IMR-90 (cell line): ENCODE measurements at regions not wholly inside any gene's neighbourhood (a gene's known extent, or its start where the extent isn't known, plus 50 kb on each side); places are given as distances from the start of the nearest gene placed in this dataset.

Experiments
- ATAC-seq: fragments of 200-7000 bp; cut with Tn5 transposase; 2 replicates; pipeline ENCODE4 v1.9.1; 2020; ENCODE audit warnings: low read depth, mild to moderate bottlenecking, moderate library complexity
- BruUV-seq: library from RNA; stranded (reverse); fragments of 400-500 nt; replicated peaks from 2 replicates; lab custom pipeline; 2021; lab: Mats Ljungman, UMichigan
- CTCF ChIA-PET: fragments of 300-600 bp; formaldehyde crosslinking; extraction: SDS; loops from one replicate; lab custom pipeline; 2021; ENCODE audit warnings: antibody characterized with exemption; lab: Yijun Ruan, JAX
- POLR2A ChIA-PET: fragments of 300-600 bp; sonication (Branson Sonifier 250); formaldehyde crosslinking; loops from one replicate; lab custom pipeline; 2022; ENCODE audit warnings: antibody characterized with exemption; ENCODE audit not compliant: unreplicated experiment; lab: Charles Lee
- DNase-seq: peaks from one replicate; pipeline ENCODE4 v3.0.0; 2013
- H2AFZ ChIP-seq: replicated peaks from 2 replicates; pipeline ENCODE3; 2013; ENCODE audit warnings: low read length, mild to moderate bottlenecking; ENCODE audit not compliant: poor library complexity
- H2AK5ac ChIP-seq: 2 replicates; pipeline ENCODE4 v1.6.1; 2013; ENCODE audit warnings: low read depth, low read length, inconsistent platforms
- H2AK9ac ChIP-seq: replicated peaks from 2 replicates; pipeline ENCODE3; 2013; ENCODE audit warnings: mild to moderate bottlenecking, low read depth, low read length, moderate library complexity; ENCODE audit not compliant: poor library complexity
- H2BK120ac ChIP-seq: 2 replicates; pipeline ENCODE4 v1.6.1; 2013; ENCODE audit warnings: low read depth, low read length, inconsistent platforms
- H2BK15ac ChIP-seq: 3 replicates; pipeline ENCODE4 v1.6.1; 2013; ENCODE audit warnings: low read depth, low read length, inconsistent platforms
- H2BK20ac ChIP-seq: 2 replicates; pipeline ENCODE4 v1.6.1; 2013; ENCODE audit warnings: low read depth, mild to moderate bottlenecking, inconsistent platforms, low read length, moderate library complexity
- H2BK5ac ChIP-seq: 2 replicates; pipeline ENCODE4 v1.6.1; 2013; ENCODE audit warnings: mild to moderate bottlenecking, low read depth, low read length, inconsistent platforms; ENCODE audit not compliant: poor library complexity, severe bottlenecking
- H3K14ac ChIP-seq: replicated peaks from 2 replicates; pipeline ENCODE4 v1.6.1; 2013; ENCODE audit warnings: low read depth, low read length, inconsistent platforms
- H3K18ac ChIP-seq: 2 replicates; pipeline ENCODE4 v1.6.1; 2013; ENCODE audit warnings: low read depth, low read length, control low read depth
- H3K23ac ChIP-seq: 2 replicates; pipeline ENCODE4 v1.6.1; 2013; ENCODE audit warnings: low read depth, low read length, inconsistent platforms
- H3K27ac ChIP-seq: 2 replicates; pipeline ENCODE4 v1.5.1; 2013; ENCODE audit warnings: mild to moderate bottlenecking, control low read depth, low read length; ENCODE audit not compliant: insufficient read depth
- H3K27me3 ChIP-seq: 2 replicates; pipeline ENCODE4 v1.6.1; 2013; ENCODE audit warnings: low read length; ENCODE audit not compliant: control insufficient read depth, insufficient read depth
- H3K36me3 ChIP-seq: 2 replicates; pipeline ENCODE4 v1.6.1; 2013; ENCODE audit warnings: low read length, mixed read lengths; ENCODE audit not compliant: control insufficient read depth, insufficient read depth
- H3K4ac ChIP-seq: 2 replicates; pipeline ENCODE4 v1.6.1; 2013; ENCODE audit warnings: low read depth, low read length, inconsistent platforms
- H3K4me1 ChIP-seq: 2 replicates; pipeline ENCODE4 v1.6.1; 2013; ENCODE audit warnings: low read length, mixed read lengths; ENCODE audit not compliant: control insufficient read depth, insufficient read depth
- H3K4me2 ChIP-seq: 2 replicates; pipeline ENCODE4 v1.6.1; 2013; ENCODE audit warnings: low read depth, mild to moderate bottlenecking, control low read depth, low read length, moderate library complexity
- H3K4me3 ChIP-seq: 2 replicates; pipeline ENCODE4 v1.5.1; 2013; ENCODE audit warnings: low read depth, mild to moderate bottlenecking, control low read depth, low read length, moderate library complexity; ENCODE audit not compliant: insufficient read depth
- H3K56ac ChIP-seq: 2 replicates; pipeline ENCODE4 v1.6.1; 2013; ENCODE audit warnings: low read length, inconsistent platforms; ENCODE audit not compliant: insufficient read depth; ENCODE audit errors: extremely low read depth
- H3K79me1 ChIP-seq, 2 experiments: 2 replicates each; pipeline ENCODE4 v1.6.1; 2013; ENCODE audit warnings: low read length in 2 of 2, inconsistent platforms in 1 of 2, low read depth in 1 of 2
- H3K9ac ChIP-seq: 2 replicates; pipeline ENCODE4 v1.6.1; 2013; ENCODE audit warnings: low read depth, low read length, control low read depth
- H3K9me1 ChIP-seq: 2 replicates; pipeline ENCODE4 v1.6.1; 2013; ENCODE audit warnings: low read length, inconsistent platforms; ENCODE audit not compliant: insufficient read depth
- H3K9me3 ChIP-seq: 2 replicates; pipeline ENCODE4 v1.6.1; 2013; ENCODE audit warnings: low read length; ENCODE audit not compliant: control insufficient read depth, insufficient read depth
- H4K20me1 ChIP-seq: 2 replicates; pipeline ENCODE4 v1.6.1; 2013; ENCODE audit warnings: low read length, inconsistent platforms; ENCODE audit not compliant: insufficient read depth
- H4K5ac ChIP-seq: 2 replicates; pipeline ENCODE4 v1.6.1; 2013; ENCODE audit warnings: mild to moderate bottlenecking, low read depth, low read length, control low read depth
- H4K8ac ChIP-seq, 2 experiments: 2 replicates each; pipeline ENCODE4 v1.6.1; 2013; ENCODE audit warnings: low read depth in 2 of 2, low read length in 2 of 2, control low read depth in 1 of 2, inconsistent platforms in 1 of 2
- H4K91ac ChIP-seq: 2 replicates; pipeline ENCODE4 v1.6.1; 2013; ENCODE audit warnings: low read depth, low read length, inconsistent platforms; ENCODE audit not compliant: insufficient read depth
- CHD1 ChIP-seq: IDR thresholded peaks from 2 replicates; pipeline ENCODE4 v1.6.1; 2012; ENCODE audit warnings: low read depth, low read length, improper control_type of control experiment
- MAZ ChIP-seq: IDR thresholded peaks from 2 replicates; pipeline ENCODE4 v1.6.1; 2012; ENCODE audit warnings: low read depth, mild to moderate bottlenecking, low read length, improper control_type of control experiment, moderate library complexity, borderline replicate concordance
- MXI1 ChIP-seq: IDR thresholded peaks from 2 replicates; pipeline ENCODE4 v1.6.1; 2012; ENCODE audit warnings: low read depth, mild to moderate bottlenecking, low read length, moderate library complexity, borderline replicate concordance
- NFE2L2 ChIP-seq: fragments of 150-350 bp; IDR thresholded peaks from 2 replicates; pipeline ENCODE4 v1.6.1; 2016; ENCODE audit warnings: low read depth, mild to moderate bottlenecking, low read length
- RCOR1 ChIP-seq: IDR thresholded peaks from 2 replicates; pipeline ENCODE4 v1.6.1; 2012; ENCODE audit warnings: mild to moderate bottlenecking, low read length, improper control_type of control experiment; ENCODE audit not compliant: insufficient replicate concordance
- RFX5 ChIP-seq: IDR thresholded peaks from 2 replicates; pipeline ENCODE4 v1.8.0; 2012; ENCODE audit warnings: low read depth, mild to moderate bottlenecking, low read length, moderate library complexity
- SMC3 ChIP-seq: fragments of 150-350 bp; IDR thresholded peaks from 2 replicates; pipeline ENCODE4 v1.6.1; 2016; ENCODE audit warnings: low read depth, mild to moderate bottlenecking, antibody characterized with exemption, low read length, moderate library complexity
- WGBS, 2 experiments: methylation state at CpG; one replicate each; pipeline versions ENCODE4 v1.1.5 to v1.1.7; 2013; ENCODE audit warnings: missing lambda C conversion rate in 2 of 2; ENCODE audit not compliant: insufficient read length in 1 of 2; ENCODE audit errors: extremely low coverage in 2 of 2; 5-methylcytosine and 5-hydroxymethylcytosine counted together
- dilution Hi-C: fragments of 300-500 bp; cut with HindIII; formaldehyde crosslinking; loops from one replicate; pipeline ENCODE4 v1.14.3; 2018; ENCODE audit warnings: low sequenced_read_pairs; ENCODE audit not compliant: unreplicated experiment
- in situ Hi-C: fragments of 300-500 bp; cut with MboI; formaldehyde crosslinking; loops from 3 replicates; pipeline ENCODE4 v1.14.3; 2019; ENCODE audit warnings: low sequenced_read_pairs, inconsistent platforms, mixed read lengths
- intact Hi-C: fragments of 100-400 bp; cut with micrococcal nuclease; formaldehyde crosslinking; loops from 2 replicates; pipeline ENCODE4 v1.10.0; 2022
- TF ChIP-seq, protein P1 (sequence below): fragments of 150-350 bp; IDR thresholded peaks from 2 replicates; pipeline ENCODE4 v1.6.1; 2016; ENCODE audit warnings: low read depth, mild to moderate bottlenecking, low read length, moderate library complexity, borderline replicate concordance
- TF ChIP-seq, protein P2 (sequence below): conservative IDR thresholded peaks from 2 replicates; pipeline ENCODE4 v1.5.1; 2012; ENCODE audit warnings: mild to moderate bottlenecking, low read depth, low read length, improper control_type of control experiment
- TF ChIP-seq, protein P3 (sequence below): fragments of 150-350 bp; IDR thresholded peaks from 2 replicates; pipeline ENCODE4 v1.6.1; 2017; ENCODE audit warnings: mild to moderate bottlenecking, antibody characterized with exemption, low read length, low read depth

DNA sequence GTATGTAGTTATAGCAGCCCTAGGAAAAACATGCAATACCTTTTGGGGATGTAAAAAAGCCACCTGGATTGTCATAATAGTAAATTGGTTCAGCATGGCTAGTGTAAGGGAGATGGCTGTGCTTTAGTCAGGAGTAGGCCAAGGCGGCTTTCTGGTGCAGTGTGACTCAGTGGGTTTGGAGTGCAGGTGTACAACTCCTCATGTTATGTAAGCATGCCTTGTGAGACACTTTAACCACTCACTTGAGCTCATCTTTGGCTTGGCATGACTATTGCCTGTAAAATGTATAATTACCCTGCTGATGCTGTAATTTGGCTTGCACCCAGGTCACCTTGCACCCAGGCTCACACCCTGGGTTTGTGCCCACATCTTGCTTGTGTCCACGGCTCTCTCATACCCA is 239.2 kb upstream of the GLI3 start:
- no TSS peak for BruUV-seq
- in situ Hi-C loops = no loop called here
- H3K4me3 ChIP-seq = no peak overlapping the region
- TF ChIP-seq, protein P1, sequence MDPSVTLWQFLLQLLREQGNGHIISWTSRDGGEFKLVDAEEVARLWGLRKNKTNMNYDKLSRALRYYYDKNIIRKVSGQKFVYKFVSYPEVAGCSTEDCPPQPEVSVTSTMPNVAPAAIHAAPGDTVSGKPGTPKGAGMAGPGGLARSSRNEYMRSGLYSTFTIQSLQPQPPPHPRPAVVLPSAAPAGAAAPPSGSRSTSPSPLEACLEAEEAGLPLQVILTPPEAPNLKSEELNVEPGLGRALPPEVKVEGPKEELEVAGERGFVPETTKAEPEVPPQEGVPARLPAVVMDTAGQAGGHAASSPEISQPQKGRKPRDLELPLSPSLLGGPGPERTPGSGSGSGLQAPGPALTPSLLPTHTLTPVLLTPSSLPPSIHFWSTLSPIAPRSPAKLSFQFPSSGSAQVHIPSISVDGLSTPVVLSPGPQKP = no peak
- TF ChIP-seq MAZ (no peak), RCOR1 (no peak), RFX5 (no peak), MXI1 (no peak), SMC3 (no peak), NFE2L2 (no peak), CHD1 (no peak)
- TF ChIP-seq, protein P2, sequence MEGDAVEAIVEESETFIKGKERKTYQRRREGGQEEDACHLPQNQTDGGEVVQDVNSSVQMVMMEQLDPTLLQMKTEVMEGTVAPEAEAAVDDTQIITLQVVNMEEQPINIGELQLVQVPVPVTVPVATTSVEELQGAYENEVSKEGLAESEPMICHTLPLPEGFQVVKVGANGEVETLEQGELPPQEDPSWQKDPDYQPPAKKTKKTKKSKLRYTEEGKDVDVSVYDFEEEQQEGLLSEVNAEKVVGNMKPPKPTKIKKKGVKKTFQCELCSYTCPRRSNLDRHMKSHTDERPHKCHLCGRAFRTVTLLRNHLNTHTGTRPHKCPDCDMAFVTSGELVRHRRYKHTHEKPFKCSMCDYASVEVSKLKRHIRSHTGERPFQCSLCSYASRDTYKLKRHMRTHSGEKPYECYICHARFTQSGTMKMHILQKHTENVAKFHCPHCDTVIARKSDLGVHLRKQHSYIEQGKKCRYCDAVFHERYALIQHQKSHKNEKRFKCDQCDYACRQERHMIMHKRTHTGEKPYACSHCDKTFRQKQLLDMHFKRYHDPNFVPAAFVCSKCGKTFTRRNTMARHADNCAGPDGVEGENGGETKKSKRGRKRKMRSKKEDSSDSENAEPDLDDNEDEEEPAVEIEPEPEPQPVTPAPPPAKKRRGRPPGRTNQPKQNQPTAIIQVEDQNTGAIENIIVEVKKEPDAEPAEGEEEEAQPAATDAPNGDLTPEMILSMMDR = no peak
- TF ChIP-seq, protein P3, sequence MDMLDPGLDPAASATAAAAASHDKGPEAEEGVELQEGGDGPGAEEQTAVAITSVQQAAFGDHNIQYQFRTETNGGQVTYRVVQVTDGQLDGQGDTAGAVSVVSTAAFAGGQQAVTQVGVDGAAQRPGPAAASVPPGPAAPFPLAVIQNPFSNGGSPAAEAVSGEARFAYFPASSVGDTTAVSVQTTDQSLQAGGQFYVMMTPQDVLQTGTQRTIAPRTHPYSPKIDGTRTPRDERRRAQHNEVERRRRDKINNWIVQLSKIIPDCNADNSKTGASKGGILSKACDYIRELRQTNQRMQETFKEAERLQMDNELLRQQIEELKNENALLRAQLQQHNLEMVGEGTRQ = no peak
- H3K9me3 ChIP-seq = no peaks in the 10 kb centered on the region
- dilution Hi-C loops = no loop called here
- DNase-seq (no peak), ATAC-seq (no peak)
- no peaks in the 10 kb centered on the region for H3K79me1 ChIP-seq
- H2BK20ac ChIP-seq = no peak overlapping the region
- no peak overlapping the region for H3K4me2 ChIP-seq
- no peak overlapping the region for H2AFZ ChIP-seq
- no peak overlapping the region for H2AK5ac ChIP-seq
- POLR2A ChIA-PET = no interaction called here
- no peak overlapping the region for H3K4ac ChIP-seq
- peaks cover 2% of the 10 kb centered on the region; the same call in 1 of the 2 replicates for H3K27me3 ChIP-seq
- H4K20me1 ChIP-seq = no peaks in the 10 kb centered on the region
- no peak overlapping the region for H2BK120ac ChIP-seq
- H3K9me1 ChIP-seq = no peaks in the 10 kb centered on the region
- H3K14ac ChIP-seq = no peak overlapping the region
- no peak overlapping the region for H3K23ac ChIP-seq
- WGBS, 2 experiments = no CpG with 5 or more reads among the region's 2 CpGs
- CTCF ChIA-PET = no interaction called here
- no peak overlapping the region for H2BK5ac ChIP-seq
- H4K91ac ChIP-seq = no peak overlapping the region
- no peaks in the 10 kb centered on the region for H3K4me1 ChIP-seq
- H3K18ac ChIP-seq = no peak overlapping the region
- H3K9ac ChIP-seq = no peak overlapping the region
- H4K5ac ChIP-seq = no peak overlapping the region
- intact Hi-C loops = no loop called here
- H3K36me3 ChIP-seq = no peaks in the 10 kb centered on the region
- no peak overlapping the region for H4K8ac ChIP-seq
- H3K27ac ChIP-seq = no peak overlapping the region
- H2AK9ac ChIP-seq = no peak overlapping the region
- no peak overlapping the region for H2BK15ac ChIP-seq
- H3K56ac ChIP-seq = no peak overlapping the region
